GM18870 (cell line): ENCODE measurements at regions not wholly inside any gene's neighbourhood (a gene's known extent, or its start where the extent isn't known, plus 50 kb on each side); places are given as distances from the start of the nearest gene placed in this dataset.

Source experiments
- ATAC-seq: cut with Tn5 transposase; IDR thresholded peaks from one replicate; pipeline ENCODE4 v1.9.1; 2021; ENCODE audit warnings: moderate library complexity; ENCODE audit not compliant: unreplicated experiment

DNA sequence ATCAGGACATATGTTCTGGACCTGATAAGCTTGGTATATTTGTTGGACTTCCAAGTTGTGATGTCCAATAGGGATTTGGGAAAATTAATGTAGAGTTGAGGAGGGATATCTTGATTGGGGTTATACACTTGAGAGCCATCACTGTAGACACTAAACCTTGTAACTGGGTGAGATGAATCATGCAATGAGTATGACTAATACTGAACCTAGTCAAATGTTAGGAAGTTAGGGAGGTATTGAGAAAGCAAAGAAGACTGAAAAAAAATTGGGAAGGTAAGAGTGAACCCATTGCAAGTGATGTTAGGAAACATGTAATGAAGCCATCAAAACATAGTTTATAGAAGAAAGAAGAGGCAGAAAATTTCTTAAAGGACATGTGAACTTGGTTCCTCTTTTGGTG lies 668.4 kb upstream of the CDH9 start:
- no peak for ATAC-seq

DNA sequence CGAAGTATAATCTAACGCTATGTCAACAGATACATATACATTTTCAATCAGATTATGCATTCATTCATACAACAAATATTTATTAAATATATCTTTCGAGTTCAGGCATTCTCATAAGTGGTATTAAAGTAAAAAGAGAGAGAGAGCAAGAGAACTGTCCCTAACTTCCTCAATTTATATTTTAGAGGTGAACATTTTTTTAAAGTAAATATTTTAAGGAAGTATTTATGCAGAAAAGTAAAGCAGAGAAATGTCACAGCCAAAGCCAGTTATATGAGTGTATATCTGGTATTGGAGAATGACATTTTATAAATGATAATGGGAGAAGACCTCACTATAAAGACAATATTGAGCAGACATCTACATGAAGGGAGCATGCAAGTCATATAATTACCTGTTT lies 667.3 kb upstream of the CDH9 start:
- ATAC-seq, result no peak

DNA sequence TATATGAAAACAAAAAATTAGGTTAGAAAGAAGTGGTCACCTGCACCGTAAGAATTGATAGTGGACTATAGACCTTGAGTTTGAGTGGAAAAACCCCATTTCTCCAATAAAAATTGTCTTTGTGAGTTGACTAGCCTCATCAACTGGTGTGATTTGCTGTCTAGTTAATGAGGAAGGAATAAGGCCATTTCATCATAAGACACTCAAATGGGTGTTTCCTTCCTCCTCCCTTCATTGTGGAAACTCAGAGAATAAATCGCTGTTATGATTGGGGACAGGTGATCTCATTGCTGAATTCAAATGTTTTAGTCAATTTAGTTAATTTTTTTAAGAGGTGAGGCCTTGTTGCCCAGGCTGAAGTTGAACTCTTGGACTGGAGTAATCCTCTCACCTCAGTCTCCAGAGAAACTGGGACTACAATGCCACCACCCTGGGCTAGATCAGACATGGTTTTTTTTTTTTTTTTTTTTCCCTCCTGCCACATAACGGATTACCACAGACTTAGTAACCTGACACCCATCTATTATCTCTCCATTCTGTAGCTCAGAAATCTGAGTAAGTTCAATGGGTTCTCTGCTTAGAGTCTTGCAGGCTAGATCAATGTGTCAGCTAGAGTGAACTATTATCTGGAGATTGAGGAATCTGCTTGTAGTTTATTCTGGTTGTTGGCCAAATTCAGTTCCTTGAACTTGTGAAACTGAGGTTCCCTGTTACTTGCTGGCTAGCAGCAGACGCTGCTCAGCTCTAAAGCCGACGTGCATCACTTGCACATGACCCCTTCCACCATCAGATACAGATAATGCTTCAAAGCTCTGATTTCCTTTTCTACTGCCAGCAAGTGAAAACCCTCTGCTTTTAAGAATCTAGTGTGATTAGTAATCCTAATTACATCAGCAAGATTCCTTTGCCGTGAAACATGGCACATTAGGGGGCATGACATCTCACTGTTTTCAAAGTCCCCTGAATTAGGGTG lies 663.8 kb upstream of the CDH9 start:
- no peak for ATAC-seq

DNA sequence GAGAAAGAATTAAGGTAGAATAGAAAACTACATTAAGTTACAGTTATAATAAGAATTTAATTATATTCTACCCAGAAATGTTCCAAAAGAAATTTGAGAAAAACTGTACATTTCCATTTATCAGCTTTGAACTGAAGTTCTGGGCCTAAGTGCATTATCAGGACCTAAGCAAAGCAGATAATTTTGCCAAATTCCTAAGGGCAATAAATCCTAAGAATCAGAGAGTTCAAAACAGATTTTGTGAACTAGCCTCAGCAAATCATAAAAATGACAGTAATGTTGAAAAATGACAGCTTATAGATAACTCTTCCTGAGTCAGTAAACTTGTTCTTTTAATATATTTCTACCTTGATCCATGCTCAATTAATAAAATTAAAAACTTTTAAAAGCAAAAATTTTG lies 662.1 kb upstream of the CDH9 start:
- ATAC-seq, result no peak

DNA sequence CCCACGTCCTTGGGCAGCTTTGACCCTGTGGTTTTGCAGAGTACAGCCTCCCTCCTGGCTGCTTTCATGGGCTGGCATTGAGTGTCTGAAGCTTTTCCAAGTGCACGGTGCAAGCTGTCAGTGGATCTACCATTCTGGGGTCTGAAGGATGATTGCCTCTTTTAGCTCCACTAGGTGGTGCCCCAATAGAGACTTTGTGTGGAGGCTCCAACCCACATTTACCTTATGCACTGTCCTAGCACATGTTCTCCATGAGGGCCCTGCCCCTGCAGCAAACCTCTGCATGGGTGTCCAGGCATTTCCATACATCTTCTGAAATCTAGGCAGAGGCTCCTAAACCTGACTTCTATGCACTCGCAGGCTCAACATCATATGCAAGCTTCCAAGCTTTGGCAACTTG lies 644.2 kb upstream of the CDH9 start:
- ATAC-seq, result no peak

DNA sequence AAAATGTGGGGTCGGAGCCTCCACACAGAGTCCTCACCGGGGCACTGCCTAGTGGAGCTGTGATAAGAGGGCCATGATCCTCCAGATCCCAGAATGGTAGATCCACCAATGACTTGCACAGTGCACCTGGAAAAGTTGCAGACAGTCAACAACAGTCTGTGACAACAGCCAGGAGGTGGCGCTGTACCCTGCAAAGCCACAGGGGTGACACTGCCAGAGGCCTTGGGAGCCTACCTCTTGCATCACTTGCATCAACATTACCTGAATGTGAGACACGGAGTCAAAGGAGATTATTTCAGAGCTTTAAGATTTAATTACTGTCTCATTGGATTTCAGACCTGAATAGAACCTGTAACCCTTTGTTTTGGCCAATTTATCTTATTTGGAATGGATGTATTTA lies 614.1 kb upstream of the CDH9 start:
- no peak for ATAC-seq

DNA sequence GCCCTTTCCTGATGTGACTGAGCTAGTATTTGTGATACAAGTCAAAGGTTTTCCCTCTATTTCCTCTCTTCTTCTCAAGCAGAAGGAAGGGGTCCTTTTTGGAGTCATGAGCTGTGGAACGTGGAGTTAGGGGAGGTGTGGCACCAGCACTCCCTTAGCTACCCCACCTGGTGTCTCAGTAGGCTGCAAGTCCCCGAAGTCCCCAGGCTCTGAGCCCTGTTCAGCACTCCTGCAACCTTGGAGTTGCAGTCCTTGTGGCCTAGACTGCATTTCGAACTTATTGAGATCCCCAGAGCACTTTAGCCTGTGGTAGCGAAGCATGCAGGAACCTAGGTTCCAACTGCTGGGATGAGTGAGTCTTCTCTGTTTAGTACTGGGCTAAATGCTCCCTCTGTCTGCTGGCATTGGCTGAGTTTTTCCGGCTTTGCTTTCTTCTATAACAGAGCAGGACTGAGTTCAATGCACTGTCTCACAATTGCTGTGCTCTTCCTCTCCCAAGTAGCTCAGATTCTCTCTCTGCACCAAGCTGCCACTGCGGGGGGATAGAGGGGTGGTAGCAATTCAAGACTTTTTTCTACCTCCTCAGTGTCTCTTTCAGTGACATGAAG lies 600.7 kb upstream of the CDH9 start:
- no peak for ATAC-seq

DNA sequence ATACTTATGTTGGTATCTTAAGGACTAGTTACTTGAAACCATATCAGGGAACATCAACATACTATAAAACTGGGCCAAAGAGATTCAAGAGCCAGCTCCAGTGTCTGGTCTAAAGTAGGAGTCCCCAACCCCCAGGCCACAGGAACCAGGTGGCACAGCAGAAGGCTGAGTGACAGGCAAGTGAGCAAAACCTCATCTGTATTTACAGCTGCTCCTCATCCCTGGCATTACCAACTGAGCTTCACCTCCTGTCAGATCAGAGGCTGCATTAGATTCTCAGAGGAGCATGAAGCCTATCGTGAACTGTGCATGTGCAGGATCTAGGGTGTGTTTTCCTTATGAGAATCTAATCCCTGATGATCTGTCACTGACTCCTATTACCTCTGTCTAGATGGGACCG lies 581.6 kb upstream of the CDH9 start:
- no peak for ATAC-seq

DNA sequence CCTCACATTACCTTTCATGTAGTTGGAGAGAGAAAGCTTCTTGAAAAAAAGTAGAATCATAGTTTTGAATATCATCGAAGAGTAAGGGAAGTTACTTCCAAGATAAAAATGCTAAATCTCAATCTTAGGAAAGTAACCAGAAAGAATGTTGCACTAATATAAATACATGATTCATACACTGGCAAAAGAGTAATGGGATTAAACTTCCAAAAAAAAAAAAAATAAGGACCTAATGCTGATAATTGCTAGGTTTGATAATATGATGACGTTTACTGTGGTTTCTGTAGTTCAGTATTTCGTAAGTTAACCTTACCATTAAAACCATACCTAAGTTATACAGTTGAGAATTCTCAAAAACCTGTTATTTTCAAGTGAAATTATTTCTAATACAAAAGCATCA lies 573.8 kb upstream of the CDH9 start:
- no peak for ATAC-seq

DNA sequence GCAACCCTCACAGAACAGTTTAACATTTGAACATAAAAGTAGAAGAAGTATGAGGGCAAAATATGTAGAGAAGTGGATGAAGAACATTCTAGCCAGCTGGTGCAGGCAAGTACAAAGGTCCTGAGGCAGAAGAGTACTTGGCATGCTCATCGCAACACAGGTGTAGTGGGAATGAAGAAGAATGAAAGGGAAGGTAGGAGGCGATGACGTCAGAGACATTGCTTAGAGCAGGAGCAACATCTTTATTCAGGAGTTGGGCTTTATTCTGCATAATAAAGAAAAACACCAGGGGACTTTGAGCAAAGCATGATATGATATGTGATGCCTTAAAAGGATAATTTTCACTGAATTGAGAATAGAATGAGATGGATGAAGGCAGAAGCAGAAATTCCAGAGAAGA lies 570.6 kb upstream of the CDH9 start:
- no peak for ATAC-seq

DNA sequence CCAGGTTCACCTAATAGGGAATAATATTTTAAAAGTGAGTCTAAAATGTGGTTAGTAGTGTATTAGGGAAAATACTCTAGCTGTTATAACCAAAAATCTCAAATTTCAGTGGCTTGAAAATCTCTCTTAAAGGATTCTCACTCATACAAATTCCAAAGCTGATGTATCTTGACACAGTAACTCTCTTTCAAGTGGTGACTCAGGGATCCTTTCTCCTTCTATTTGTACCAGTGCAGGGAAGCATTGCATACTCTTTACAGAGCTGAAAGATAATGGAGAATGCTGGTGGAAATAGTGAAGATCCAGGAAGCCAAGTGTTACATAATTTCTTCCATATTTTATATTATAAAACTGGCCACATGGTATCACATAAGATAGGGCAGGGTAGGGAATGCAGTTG lies 560.2 kb upstream of the CDH9 start:
- ATAC-seq, result no peak

DNA sequence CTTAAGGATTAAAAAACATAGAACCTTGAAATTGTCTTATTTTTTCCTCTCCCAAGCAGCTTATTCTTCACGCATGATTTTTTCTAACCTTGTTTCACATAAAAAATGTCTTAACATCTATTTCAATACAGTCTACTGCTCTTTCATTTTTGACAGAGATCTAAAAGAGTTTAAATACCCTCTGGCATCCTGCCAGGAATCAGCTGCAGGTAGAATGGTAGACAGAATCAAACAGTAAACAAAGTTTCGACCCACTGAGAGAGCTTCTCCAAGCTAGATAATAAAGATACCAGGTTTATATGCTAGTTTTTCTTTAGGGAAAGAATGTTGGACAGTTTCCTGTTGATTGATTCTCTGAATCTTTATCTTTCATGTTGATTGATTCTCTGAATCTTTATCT lies 555.8 kb upstream of the CDH9 start:
- ATAC-seq, result no peak

DNA sequence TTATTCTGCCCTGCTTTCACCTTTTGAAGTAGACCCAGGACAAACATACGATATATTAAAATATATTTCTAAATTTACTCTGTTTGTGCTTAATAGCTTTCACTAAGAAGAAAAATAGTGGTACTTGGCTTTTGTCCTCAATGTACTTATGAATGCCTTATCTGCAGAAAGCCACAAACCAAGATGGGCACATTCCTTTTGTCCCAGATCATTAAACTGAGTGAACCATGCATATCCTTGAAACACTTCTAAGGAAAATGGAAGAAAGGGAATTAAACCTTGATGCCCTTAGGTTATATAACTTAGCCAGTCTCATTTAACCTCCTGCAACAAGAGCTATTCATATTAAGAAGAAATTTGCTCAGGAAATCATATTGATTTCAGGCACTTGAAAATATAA lies 553.8 kb upstream of the CDH9 start:
- no peak for ATAC-seq

DNA sequence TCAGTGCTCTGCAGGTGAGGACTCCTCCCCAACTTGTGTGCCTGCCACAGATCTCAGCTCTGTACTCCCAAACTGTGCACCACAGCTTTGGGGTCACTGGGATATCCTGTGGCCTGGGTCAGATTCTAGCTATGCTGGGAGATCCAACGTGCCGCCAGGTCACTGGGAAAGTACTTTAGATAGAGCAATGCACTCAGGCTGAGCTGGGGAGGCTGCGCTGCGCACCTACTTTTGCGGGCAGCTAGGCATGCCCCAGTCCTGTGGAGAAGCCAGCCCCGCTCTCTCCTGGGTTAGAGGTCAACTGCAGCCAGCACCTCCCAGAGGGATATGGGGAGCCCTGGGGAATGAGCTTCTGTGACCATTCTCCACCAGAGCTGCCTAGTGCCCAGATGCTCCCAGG lies 552.1 kb upstream of the CDH9 start:
- no peak for ATAC-seq

DNA sequence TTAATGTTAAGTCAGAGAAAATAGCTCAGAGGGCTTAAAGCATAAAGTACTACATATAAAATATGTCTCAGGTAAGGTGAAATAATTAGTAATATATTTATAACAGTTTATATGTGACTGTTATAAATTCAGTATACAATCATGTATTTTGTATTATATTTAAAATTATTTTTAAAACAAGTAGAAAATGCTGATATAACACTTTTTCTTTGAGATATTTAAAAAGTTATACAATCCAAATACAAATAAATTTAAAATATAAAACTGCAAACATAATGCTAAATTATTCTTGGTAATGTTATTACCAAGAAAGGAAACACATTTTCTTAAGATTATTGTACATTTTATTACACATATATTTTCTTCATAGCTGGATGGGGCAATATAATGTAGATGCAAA lies 539.9 kb upstream of the CDH9 start:
- ATAC-seq, result no peak

DNA sequence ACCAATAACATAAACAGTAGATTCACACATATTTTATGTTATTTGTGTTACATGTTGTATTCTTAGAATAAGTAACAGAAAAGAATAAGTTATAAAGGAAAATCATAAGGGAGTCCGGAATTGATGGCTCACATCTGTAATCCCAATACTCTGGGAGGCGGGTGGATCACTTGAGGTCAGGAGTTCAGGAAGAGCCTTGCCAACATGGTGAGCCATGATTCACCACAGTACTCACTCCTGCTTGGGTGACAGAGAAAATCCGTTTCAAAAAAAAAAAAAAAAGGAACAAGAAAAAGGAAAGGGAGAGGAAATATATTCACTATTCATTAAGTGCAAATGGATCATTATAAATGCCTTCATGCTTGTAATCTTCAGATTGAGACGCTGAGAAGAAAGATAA lies 533.3 kb upstream of the CDH9 start:
- no peak for ATAC-seq

DNA sequence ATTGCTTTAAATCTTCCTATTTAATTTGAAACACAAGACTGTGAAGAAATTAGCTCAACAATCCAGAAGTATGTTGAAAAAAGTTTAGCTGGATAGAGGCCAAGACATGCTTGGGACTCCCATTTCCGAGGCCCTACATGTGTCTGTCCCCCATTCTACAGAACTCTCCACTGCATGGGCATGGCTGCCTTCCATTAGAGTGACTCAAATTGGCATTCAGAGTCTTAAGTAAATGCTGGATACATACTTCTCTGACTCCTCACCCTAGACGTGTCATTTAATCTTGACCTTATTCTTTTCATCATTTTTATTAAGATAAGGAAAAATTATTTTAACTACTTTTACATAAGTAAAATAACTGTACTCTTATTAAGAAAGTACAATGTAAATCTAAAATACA lies 530.4 kb upstream of the CDH9 start:
- no peak for ATAC-seq

DNA sequence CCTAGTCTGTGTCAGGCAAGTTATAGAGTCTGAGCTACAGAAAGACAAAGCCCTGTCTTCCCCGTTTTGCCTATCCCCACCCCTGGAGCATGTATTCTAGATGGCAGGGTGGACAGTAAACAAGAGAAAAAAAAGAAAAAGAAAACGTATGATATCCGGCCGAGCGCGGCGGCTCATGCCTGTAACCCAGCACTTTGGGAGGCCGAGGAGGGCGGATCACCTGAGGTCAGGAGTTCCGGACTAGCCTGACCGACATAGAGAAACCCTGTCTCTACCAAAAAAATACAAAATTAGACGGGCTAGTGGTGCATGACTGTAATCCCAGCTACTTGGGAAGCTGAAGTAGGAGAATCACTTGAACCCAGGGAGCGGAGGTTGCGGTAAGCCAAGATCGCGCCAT lies 523.0 kb upstream of the CDH9 start:
- ATAC-seq, result no peak

DNA sequence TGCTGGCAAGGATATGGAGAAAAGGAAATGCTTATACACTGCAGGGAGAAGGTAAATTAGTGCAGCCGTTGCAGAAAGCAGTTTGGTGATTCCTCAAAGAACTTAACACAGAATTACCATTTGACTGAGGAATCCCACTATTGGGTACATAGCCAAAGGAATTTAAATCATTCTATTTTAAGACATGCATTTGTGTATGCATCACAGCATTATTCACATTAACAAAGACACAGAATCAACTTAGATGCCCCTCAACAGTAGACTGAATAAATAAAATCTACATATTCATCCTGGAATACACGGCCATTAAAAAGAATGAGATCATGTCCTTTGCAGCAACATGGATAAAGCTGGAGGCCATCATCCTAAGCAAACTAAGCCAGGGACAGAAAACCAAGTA lies 510.1 kb upstream of the CDH9 start:
- ATAC-seq, result no peak

DNA sequence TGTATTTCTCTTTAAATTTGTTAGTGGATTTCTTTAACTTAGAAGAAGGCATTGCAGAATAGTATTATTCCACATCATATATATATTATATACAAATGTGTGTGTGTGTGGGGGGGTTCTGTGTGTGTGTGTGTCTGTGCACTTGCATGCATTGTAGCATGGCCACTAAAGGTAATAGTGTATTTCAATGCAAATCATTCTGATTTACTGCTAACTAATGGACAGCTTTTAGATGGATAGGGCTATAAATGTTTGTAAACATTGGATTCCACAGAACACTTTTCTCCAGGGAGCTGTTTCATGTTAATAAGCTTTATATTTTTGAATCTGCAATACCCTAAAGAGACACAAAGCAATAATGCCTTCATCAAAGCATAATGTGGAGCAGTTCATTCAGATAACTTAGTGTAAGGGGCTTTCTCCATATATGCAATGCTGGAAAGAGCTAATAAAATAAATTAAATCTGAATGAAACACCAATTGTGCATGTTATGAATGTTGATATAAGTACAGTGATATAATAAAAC lies 496.7 kb upstream of the CDH9 start:
- no peak for ATAC-seq

DNA sequence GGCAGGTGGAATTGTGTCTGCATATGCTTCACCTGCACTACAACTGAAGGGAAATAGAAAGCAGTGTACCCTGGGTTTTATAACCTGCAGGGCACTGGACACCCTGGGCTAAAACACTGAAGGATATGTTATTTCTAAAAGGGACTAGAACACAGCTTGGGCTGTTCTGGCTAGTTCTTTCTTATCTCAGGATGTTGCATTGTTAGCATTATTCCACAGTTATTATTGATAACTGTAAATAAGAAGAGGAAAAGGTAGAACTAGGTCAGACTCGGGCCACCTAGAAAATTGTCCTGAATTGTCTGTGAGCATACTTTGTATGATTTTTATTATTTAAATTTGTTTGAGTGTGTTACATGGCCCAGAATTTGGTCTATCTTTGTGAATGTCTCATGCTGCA lies 493.9 kb upstream of the CDH9 start:
- ATAC-seq, result no peak

DNA sequence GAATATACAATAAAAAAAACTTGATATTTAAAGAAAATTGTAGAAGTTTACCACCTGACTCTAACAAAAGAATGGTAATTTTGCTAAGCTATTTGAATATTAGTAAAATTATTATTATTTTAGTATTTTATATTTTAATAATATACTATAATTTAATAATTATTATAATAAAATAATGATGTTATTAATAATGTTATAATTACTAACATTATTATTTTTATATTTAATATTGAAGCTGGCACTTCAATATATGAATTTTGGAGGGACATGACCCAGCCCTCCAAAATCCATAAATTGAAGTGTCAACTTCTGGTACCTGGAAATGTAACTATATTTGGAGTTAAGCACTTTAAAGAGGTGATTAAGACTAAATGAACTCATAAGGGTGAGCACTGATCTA lies 486.1 kb upstream of the CDH9 start:
- no peak for ATAC-seq
